Activated CD4-positive, alpha-beta T cell treated with anti-CD3 and anti-CD28 coated beads, Interleukin-2, amount 50 U/mL, for 48 hours (primary cell): ENCODE measurements at regions not wholly inside any gene's neighbourhood (a gene's known extent, or its start where the extent isn't known, plus 50 kb on each side); places are given as distances from the start of the nearest gene placed in this dataset.
A peak's percentile ranks its signal among the peaks of the same experiment; 100 is the strongest.

Source experiments
- DNase-seq, 2 experiments: peaks; one replicate each; pipeline ENCODE4 v3.0.0-alpha.2; 2020

DNA sequence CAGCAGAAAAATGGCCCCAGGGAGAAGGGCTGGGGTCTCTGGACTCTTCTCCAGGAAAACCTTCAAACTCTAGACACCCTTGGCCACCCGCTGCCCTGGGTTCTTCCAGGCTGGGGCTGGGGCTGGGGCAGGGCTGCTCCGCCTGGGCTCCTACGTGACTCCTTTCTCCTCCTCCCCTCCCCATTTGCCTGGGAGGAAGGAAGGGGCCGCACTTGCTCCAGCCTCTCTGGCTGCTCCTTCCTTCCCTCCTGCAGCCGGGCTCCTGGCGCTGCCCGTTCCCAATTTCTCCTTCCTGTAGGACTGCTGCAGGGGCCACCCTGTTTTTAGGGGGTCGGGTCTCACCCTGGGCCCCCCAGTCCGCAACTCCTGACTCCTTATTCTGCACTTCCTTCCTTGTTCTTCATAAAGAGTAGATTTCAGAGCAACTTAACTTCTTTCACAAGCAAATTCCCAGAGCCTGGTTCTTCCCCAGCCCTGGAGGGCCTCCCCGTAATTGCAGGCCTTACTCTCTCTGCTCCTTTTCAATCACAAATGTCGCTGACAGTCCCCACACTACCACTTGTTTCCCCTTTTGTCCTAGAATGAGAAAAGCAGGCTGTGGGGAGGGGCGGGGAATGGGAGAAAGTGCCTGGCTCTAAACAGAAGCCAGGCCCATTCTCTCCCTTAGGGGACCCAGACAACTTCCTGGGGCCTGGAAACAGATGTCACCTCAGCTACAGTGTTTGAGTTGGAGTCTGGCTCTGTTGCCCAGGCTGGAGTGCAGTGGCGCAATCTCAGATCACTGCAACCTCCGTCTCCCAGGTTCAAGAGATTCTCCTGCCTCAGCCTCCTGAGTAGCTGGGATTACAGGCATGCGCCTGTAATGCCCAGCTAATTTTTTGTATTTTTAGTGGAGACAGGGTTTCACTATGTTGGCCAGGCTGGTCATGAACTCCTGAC lies 137.8 kb downstream of the ENGASE start:
- DNase-seq: no peak

DNA sequence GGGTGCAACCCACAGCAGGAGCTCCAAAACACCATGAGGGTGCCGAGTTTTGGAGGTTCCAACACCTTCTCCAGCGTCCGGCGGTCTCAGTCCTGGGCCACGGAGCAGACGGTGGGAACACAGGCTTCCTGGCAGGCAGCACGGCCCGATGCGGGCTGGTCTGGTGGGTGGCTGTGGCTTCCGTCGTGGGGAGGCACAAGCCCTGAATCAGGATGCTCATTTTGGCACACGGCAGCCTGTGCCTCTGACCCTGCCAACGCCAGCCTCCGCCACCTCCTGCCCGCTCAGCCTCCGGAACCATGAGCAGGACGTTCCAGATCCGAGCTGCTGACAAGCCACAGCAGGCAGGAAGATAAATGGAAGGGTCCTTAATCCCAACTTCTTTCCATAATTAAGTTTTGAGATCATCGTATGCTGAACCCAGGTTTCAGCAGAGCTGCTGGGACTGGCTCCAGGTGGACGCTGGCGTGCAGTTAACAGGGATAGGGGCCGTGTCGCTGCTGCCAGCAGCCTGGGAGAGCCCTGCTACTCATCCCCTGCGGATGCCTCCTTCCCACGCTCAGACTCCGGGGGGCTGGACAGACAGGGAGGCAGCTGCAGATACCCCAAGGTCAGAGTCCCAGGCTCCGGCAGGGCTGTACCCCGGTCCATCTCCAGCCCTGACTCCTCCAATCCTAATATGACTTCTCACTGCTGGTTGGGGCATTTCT lies 136.6 kb downstream of the ENGASE start:
- DNase-seq: no peak

DNA sequence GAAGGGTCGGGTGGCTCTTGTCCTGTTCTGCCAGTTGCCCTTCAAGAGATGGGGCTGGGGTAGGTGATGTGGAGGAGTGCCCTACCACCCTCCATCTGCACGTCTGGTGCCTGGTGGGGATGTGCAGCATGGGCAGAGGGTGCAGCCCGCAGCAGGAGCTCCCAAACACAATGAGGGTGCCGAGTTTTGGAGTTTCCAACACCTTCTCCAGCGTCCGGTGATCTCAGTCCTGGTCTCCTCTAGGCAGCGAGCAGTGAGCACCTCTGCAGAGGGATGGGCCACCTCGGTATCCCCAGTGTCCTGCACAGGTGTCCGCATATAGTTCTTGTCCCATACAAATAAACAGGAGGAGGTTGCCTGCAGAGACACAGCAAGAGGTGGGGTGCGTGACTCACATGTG lies 136.0 kb downstream of the ENGASE start:
- no peak for DNase-seq

DNA sequence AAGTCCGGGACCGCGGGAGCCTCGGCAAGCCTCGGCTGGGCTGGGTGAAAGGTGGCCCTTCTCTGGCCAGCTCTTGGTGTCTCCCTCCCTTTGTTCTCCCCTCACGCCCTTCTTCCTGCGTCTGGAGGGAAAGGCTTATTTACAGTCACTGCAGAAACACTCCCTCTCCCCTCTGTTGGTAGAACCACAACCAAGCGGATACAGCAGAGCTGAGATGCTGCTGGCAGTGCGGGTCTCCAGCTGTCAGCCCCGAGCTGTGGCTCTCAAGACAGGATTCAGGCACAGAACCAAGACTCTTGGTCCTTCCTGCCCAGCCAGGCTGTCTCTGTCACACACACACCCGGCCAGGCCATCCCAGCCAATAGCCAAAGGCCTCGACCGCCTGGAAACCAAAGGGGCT lies 133.3 kb downstream of the ENGASE start:
- no peak for DNase-seq

DNA sequence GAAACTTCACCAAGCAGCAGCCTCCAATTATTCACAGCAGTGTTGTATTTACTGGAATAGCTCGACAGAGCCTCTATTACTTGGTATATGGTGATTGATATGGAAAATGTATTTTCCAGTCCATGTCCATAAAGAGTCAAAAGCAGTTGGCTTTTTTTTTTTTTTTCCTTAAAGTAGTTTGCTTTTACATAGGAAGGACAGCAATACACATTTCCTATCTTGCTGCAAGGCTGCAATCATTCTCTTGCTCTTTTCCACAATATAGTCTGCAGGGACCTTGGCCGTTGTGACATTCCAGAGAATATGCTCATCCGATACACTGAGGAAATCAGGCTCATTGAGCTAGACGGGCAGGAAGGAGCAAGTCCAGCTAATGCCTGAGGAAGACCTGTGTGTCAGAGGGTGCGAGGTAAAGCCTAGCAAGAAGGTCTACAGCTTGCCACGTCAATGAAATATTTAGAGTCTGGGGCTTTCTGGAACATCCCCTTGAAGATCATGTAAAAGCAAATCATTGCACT lies 131.1 kb downstream of the ENGASE start:
- DNase-seq: no peak

DNA sequence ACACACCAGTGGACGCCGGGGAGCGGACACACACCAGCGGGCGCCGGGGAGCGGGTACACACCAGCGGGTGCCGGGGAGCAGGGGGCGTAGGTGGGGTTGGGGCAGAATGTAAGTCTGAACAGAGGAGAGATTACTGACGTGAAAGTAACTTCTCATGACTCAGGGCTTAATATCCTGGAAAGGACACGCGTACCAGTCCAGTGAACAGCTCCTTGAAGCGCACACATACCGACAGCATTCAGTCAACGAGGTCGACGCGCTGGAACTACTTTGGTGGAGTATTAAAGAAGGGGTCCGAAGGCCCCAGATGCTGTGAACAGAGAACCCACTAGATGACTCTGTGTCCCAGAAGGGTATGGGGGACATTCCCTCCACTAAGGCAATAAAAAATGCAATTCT lies 129.6 kb downstream of the ENGASE start:
- no peak for DNase-seq

DNA sequence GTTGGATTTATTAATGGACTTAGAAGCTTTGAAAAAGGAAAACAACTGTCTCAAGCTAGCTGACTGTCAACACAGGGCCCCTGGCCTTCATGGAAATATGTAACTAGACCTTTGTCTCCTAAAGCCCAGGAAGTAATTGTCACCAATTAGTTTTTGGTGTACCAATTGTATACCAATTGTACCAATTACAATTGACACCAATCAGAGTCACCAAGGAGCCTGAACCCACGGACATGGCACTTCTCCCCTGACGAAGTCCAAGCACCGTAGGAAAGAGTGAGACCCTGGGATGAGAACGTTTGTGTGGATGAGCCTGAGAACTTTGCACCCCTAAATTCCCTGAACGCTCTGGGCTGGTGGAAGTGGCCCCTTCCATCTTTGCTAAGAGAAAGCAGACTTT lies 129.0 kb downstream of the ENGASE start:
- DNase-seq: no peak

DNA sequence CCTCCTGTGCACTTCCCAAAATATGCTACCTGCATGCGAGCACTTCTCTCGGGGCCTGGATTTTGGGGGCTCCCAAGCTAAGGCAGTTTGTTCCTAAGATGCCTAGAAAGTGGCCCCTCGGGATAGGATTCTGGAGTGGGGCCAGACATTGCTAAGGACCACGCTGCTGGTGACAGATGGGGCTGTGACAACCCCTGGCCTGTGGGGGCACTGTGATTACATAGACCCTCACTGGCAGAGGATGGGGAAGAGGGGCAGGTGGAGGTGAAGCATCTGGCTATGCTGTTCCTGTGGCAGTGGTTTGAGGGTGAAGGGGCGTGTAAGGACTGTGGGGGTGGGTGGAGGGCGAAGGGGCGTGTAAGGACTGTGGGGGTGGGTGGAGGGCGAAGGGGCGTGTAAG lies 128.4 kb downstream of the ENGASE start:
- DNase-seq: no peak

DNA sequence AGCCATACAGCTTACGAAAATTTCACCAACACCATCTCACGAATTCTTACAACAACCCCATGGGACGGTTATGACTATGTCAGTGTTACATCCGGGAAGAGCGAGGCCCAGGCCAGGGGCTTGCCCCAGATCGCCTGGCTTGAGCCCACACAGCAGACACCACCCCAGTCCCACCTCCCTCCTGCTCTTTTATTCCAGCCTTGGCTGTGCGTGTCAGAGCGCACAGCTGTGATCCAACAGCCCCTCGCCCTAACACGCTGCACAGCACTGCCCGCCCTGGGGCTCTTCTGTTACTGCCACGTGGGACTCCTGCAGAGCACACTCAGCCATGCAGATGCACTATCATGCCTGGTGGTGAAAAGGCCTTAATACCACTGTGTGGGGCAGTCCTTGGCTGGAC lies 127.9 kb downstream of the ENGASE start:
- DNase-seq: no peak

DNA sequence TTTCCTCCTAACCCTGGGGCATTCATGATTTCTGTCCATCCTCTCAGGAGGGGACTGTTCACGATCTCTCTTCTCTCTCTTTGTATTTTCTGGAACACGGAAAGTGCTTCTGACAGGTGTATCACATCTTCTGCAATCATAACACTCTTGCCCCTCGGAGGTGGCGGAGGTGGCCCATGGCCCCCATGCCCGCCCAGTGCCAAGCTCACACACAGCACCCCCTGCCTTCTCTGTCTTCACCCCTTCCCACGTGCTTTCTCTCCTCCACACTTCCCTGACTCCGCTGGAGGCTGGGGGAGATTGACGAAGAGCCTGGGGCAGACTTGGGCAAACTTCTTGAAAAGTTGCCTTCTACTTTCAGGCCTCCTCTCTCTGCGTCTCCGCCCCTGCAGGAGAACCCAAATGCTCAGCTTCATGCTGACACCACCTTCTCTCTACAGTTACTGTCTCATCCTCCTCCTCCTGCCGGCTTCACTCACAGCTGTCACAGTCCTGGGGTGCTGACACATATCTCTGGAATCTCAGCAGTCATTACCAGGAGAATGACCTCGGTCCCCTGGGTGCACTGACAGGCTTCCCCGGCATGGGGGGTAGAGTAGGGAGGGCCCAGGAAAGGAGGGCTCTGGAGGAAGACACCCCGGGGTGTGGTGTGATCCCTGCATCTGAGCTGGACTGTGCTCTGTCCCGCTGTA lies 127.1 kb downstream of the ENGASE start:
- no peak for DNase-seq

DNA sequence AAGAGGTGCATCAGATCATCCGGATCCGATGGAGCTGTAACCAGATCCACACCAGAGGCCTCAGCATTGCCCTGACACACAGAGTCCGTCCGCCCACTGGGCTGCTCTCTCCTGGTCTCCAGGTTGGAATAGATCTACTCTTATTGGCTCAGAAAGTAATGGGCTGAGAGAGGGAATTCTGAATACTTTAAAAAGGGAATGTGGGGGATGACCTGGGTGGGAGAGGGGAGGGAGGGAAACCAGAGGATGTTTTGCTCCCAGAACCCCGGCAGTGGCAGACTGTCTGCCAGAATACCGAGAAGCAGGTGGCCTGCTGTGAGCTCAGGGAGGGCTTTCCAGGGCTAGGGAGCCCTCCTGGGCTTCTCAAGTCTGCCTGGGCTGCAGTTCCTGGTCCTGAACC lies 126.5 kb downstream of the ENGASE start:
- DNase-seq: no peak

DNA sequence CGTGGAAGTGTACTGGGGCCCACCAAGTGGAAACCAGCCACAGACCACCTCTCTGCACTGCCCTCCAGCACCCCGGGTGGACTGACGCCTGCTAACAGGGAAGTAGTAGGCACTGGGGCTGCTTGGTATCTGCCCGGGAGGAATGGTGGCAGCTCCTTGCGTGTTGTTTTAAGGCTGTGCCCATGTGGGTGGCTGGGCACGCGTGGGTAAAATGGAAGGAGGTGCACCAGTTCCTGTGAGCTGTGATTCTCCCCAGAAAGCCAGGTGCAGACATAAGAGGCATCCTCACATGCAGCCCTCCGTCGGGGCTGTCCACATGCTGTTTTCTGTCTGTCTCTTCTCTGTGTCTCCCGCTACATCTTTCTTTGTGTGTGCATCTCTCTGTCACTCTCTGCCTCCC lies 122.3 kb downstream of the ENGASE start:
- DNase-seq: no peak

DNA sequence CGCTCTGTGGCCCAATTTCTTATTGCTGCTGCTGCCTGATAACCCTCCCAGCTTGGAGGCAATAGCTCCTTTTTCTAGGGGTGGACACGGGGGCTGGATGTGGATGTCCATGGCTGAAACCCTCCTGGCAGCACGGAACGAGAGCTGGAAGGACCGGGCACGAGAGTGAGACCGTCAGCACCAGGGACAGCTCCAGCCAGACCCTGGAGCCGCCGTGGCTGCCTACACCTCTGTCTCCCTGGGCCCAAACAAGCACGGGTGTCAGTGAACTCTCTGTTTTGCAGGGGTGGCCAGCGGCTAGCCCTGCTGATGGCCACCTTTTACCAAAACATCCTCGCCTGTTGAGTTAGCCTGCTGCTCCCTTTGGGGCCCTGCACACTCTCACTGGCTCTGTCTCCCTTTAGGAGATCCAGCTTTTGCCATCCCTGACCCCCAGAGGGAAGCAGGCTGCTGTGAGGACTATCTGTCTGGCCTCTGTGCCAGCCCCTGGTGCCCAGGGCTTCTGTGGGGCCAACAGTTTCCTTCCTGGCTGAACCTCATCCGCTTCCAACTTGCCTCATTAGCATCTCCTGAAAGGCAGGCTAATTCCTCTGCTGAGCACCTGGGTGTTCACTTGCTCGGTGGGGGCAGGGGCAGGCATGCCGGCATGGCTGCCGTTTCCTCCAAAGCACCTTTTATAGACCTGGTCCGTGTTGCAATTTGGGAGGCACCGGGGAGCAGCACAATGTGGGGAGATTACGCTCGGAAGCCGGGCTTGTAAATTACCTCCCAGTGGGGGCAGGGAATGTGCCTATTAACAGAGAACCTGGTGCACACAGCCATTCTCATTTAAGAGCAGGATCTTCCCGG lies 118.1 kb downstream of the ENGASE start:
- DNase-seq: peak; percentile 18 to 33

DNA sequence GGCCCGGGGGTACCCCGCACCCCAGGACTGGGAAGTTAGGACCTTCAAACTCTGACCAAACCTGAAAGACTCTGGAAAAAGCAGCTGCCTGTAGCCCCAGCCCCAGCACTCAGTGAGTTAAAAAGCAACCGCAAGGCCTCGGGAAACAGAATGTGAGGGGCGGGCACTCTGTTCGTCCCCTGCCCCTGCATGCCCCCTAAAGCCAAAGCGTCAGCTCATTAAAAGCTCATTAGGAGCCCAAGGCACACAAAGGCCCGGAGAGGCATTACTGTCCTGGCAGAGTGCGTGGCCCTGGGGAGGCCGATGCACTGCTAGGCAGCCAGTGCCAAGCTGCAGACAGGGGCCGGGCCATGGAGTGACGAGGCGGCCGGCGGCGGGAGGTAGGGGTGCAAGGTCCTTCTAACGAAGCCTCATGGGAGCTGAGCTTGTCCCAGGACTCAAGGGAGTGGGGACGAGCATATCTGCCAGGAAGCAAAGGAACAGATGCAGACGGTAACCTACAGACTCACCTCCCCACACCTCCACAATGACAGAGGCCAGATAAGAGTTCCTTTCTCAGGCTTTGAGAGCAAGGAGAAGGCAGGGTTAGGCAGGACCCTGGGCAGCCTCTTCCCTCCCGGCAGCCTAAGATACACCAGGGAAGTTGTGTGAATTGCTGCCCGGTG lies 116.8 kb downstream of the ENGASE start:
- DNase-seq: no peak

DNA sequence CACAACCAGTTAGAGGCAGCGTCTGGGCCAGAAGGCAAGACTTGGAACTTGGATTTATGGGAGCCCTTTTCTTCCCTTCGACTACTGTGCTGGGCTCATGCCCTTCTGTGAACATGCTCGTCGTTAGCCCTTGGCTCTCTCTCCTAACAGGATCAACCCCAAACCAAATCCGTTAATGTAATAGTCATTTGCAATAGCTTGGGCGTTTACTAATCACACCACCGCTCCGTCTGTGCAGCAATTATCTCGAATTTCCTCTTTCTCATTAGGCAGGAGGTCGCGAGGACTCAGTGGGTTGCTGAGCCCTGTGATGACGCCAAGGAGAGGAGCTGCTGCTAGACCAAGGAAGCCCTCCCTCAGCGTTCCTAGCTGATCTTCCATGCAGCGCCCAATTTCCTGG lies 114.7 kb downstream of the ENGASE start:
- no peak for DNase-seq

DNA sequence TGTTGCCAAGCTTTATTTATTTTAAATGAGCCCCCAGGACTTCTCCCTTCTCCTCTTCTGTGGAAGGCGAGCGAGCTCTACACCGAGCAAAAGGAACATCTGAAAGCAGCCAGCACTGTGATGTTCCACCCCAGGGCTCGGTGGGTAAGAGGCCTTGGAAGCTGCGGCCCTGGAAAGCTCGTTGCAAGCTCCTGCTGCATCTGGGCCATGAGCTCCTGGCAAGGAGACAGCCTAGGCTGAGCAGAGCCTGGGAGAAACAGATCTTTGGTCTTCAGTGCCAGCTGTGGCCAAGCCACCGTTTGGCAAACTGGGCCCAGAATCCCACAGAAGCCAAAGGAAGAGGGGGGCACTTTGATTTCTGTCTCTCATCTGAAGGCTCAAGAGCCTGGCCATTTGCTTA lies 114.1 kb downstream of the ENGASE start:
- no peak for DNase-seq

DNA sequence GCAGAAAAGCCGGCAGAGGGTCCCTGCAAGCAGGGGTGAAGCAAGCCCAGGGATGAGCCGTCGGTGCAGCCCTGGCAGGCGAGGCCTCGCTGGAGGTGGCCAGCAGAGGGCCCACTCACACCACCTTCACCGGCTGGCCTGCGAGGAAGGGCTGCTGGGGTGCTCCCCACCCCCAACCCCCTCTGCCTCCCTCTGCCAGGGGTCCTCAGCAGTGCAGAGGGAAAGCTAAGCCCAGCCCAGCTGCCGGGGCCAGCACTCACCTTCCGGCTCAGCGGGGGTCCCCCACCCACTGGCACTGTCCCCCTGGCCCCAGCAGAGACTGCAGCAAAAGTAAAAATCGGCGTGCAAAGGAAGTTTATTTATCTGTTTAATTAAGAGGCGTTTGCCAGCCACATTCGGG lies 113.4 kb downstream of the ENGASE start:
- peak; percentile 6 to 27 for DNase-seq

DNA sequence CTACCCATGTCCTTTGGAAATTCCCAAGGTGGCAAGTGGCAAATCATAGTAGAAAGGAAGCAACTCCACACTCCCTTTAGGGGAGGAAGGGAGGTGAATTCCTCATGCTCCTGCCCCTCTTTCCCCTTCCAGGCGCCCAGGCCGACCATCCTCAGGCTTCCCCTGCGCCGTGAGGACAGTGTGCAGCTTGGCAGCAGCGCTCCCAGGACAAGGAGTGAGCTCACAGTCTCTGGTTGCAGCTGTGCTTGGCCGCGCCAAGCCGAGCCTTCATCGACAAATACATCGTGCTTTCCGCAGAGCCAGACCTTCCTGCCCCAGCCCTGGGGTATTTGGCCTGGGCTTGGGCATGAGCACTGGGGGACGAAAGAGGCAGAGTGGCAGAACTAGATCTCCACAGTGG lies 112.6 kb downstream of the ENGASE start:
- no peak for DNase-seq

DNA sequence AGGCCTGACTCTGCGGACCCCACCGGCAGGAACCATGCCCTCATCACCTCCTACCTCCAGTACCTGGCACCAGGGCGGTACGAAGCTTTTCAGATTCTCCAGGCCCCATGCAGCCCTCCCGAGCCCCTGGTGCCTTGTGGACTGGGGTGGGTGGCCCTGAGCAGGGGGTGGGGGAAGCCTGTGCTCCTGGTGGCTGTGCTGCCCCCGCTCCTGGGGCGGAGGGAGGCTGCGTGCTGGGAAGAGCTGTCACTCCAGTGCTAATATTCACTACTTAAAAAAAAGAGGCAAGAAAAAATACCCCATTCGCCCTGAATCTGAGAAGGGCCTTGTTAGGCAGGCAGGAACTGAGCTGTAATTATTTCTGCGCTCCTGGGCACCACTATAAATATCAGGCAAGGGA lies 111.8 kb downstream of the ENGASE start:
- no peak for DNase-seq

DNA sequence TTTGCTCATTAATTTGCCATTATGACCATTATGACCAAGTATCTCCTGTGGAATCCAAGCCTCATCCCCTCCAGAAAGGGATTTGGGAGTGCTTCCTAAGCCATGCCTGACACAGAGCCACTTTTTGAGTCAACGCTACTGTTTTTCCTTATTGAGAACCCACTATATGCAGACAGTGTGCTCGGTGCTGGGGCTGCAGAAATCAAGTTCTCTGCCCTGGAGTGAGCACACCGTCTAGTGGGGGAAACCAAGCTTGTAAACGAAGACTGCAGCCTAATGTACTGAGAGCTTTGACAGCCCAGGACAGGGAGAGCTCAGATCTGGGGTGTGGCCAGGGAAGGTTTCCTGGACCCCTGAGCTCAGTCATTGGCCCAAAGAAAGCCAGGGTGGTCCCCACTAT lies 111.0 kb downstream of the ENGASE start:
- no peak for DNase-seq

DNA sequence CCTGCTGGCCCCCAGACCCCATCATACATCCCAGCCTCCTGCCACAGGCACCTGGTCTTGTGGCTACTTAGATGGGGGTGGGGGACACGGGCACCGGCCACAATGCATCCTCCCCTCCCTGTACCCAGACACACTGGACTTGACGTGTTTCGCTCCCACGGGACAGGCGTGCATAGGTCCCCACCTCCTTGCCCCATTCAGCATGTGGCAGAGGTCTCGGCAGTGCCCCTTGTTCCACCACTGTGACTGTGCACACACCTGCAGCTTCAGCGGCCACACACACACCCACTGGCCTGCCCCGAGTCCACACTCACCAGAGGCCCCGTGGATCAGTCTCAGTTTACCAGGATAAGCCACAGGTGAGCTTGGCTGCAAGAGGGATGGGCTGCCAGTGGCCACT lies 109.6 kb downstream of the ENGASE start:
- DNase-seq: no peak
